Heart left ventricle (tissue), 13 donors: ENCODE measurements at regions not wholly inside any gene's neighbourhood (a gene's known extent, or its start where the extent isn't known, plus 50 kb on each side); places are given as distances from the start of the nearest gene placed in this dataset.

ENCODE experiments used
- POLR2A ChIP-seq, 2 donors: fragments of 450-650 bp; IDR thresholded peaks; one replicate each; pipeline ENCODE4 v1.6.1; 2017; ENCODE audit warnings: antibody characterized with exemption in 2 of 2, mild to moderate bottlenecking in 2 of 2, moderate library complexity in 2 of 2
- TF ChIP-seq, protein P1 (sequence below), 12 donors: fragments of 200-600 bp; sonication (generic) in 4 of 12; IDR thresholded peaks; one replicate each; pipeline versions ENCODE4 v1.5.0 to v1.8.0; 2018 to 2022; ENCODE audit warnings: antibody characterized with exemption in 12 of 12, mild to moderate bottlenecking in 5 of 12
- donor health status: ischemic (EF 13 %, LVEDD 7.1; RV severe dilation, severe dysfunction).
- donor health status: DM: no; HTN: yes; CAD: no.
- donor health status: DM: no; HTN: no; CAD: no.
- donor health status: ischemic (EF 25% LVEDD 6.9; RV normal size, moderate dysfunction).
- donor health status: ischemic (EF 25% LVEDD 5.7; RV mildly dilated, moderate dysfunction).
- donor health status: ischemic (EF 35%, LVEDD 5.7; RV mildly dilated, moderate dysfunction).
- donor health status: nonischemic (EF 11% LVEDD 7.7; RV severe dilation, severe dysfunction).
- donor health status: DM: yes; HTN: yes; CAD: no.
- donor health status: PGD.
- donor health status: ischemic (EF 29% LVEDD 5.4; RV normal size, mild dysfunction).
- donor health status: nonischemic (EF 23%, LVEDD 6.1; RV moderate dilation, normal function).

DNA sequence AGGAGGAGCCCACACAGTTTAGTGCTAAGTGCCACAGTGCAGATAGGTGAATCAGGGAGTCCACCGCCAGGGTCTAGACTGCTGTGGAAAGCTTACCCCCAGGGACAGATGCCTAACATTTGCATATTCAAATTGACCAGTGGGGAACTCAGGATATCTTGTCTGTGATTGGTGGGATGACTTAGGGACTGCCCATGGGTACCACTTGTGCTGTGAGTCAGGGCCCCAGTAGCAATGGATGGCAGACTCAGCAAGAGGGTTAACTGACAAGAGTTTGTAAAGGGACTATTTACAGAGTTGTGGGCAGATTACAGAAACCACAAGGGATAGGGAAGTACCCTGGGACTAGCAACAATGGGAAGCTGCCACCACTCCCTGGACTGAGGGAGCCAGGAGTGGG, 282.1 kb downstream of the BCOR start:
- TF ChIP-seq, protein P1, sequence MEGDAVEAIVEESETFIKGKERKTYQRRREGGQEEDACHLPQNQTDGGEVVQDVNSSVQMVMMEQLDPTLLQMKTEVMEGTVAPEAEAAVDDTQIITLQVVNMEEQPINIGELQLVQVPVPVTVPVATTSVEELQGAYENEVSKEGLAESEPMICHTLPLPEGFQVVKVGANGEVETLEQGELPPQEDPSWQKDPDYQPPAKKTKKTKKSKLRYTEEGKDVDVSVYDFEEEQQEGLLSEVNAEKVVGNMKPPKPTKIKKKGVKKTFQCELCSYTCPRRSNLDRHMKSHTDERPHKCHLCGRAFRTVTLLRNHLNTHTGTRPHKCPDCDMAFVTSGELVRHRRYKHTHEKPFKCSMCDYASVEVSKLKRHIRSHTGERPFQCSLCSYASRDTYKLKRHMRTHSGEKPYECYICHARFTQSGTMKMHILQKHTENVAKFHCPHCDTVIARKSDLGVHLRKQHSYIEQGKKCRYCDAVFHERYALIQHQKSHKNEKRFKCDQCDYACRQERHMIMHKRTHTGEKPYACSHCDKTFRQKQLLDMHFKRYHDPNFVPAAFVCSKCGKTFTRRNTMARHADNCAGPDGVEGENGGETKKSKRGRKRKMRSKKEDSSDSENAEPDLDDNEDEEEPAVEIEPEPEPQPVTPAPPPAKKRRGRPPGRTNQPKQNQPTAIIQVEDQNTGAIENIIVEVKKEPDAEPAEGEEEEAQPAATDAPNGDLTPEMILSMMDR (IDR thresholded peaks at IDR 0.05), result no peak
- TF ChIP-seq POLR2A (IDR thresholded peaks at IDR 0.05), result no peak
